NCI-H1694 treated with DMSO at 0.1 percent for 48 hours (cell line): ENCODE measurements at regions not wholly inside any gene's neighbourhood (a gene's known extent, or its start where the extent isn't known, plus 50 kb on each side); places are given as distances from the start of the nearest gene placed in this dataset.
A peak's percentile ranks its signal among the peaks of the same experiment; 100 is the strongest.
"Not testable (repeated sequence)": the region's sequence is repeated elsewhere in the genome, so short reads cannot be mapped to it uniquely, and the experiment has no call there.

Source experiments
- DNase-seq: peaks from one replicate; lab custom pipeline; 2025; lab: John Stamatoyannopoulos, UW

GRCh38 chr1:245061808-245062207 lies 93.0 kb upstream of the KIF26B start:
- DNase-seq = not testable (repeated sequence)

DNA sequence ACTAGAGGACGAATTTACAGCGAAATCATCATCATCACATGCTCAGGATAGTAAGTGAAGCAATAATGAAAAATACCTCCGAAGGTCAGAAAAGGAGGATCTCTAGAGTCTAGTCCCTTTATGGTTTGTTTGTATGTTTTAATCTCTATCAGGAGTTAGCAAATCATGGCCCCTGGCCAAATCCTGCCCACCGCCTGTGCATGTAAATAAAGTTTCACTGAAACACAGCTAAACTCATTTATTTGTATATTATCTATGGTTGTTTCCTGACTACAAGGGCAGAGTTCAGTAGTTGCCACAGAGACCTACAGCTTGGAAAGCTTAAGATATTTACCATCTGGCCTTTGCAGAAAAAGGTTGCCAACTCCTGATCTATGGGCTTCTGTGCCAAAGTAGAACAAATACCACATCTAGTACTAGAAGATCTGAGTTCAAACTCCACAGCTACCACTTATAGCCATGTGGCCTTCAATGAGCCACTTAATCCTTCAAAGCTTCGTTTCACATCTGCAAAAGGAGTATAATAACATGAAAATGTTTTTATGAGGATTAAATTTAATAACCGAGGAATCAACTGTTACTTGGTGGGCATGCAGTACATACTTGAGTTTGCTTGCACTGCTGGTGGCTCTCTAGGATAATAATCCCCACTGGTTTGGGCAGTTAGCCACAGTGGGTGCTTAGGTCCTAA lies 94.0 kb upstream of the KIF26B start:
- DNase-seq = peak; percentile 40

GRCh38 chr1:245059806-245060424 lies 94.9 kb upstream of the KIF26B start:
- no peak for DNase-seq

- no peak for DNase-seq
Measured at GRCh38 chr1:245058882-245059281, 95.9 kb upstream of the KIF26B start.

- no peak for DNase-seq
Measured at GRCh38 chr1:245058436-245058835, 96.3 kb upstream of the KIF26B start.

DNA sequence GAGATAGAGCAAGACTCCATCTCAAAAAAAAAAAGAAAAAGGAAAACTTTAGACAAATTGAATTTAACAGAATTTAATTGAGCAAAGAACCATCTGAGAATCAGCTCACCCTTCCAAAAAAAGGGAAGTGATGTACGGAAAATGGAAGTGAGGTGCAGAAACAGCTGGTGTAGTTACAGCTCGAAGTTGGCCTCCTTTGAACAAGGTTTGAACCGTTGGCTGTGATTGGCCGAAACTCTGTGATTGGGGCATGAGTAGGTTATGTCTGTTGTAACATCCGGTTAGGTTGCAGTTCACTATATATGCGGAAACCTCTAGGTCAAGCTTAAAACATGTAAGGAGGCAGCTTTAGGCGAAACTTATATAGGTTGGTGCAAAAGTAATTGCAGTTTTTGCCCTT lies 97.9 kb upstream of the KIF26B start:
- peak; percentile 8 for DNase-seq

DNA sequence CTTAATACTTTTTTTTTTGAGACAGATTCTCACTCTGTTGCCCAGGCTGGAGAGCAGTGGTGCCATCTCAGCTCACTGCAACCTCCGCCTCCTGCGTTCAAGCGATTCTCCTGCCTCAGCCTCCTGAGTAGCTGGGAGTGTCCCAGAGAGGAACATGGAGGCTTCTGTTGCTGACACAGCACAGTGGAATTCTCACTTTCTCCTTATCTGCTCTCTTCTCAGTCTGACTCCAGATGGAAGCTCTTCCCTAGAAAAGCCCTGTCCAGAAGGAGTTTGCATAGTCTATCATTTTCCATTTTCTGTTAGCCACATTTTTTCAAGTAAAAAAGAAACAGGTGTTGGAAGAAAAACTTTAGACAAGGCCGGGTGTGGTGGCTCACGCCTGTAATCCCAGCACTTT lies 98.5 kb upstream of the KIF26B start:
- DNase-seq = not testable (repeated sequence)

- no peak for DNase-seq
Measured at GRCh38 chr1:245055752-245056151, 99.0 kb upstream of the KIF26B start.

DNA sequence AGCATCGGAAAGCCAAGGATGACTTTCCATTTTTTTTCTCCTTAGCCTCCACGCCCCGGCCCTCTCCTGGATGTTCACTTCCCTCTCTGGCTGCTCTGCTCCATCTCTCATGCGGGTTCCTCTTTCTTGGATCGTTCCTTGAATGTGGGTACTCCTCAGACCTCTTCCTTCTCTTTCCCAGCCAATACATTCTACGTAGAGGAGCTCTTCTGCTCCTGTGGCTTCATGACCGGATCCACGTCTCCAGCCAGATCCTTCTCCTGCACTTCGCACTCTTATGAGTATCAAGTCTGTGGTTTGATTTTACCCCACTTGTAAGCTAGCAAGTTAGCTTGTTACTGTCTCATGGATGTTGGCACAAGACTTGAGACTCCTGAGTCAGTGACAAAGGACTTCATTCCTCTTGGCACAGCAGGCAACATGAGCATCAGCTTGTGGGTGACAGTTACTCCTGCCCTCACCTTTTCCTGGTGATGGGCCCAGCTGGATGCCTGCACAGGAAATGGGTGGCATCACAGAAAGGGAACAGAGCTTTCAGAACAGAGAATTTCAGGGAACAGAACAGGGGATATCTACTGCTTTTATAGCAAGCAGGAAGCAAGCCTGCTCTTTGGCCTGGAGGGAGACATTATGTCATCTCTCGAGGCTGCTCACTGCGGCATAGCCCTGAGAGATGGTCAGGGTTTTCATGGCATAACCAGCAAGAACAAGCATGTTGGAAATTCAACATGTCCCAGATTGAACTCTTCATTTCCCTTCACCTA lies 100.1 kb upstream of the KIF26B start:
- no peak for DNase-seq

DNA sequence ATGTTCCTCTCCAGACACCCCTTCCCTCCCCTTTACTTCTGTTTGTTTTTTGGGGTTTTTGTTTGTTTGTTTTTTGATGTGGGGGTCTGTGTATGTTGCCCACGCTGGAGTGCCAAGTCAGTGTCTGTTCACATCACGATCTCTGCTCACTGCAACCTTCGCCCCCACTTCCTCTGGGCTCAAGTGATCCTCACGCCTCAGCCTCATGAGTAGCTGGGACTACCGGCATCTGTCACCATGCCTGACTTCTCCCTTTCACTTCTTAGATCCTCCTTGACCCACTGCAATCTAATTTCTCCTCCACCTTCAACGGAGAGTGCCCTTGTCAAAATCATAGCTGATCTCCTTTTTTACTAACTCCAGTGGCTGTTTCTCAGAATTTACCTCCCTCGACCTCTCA lies 100.7 kb upstream of the KIF26B start:
- no peak for DNase-seq

- no peak for DNase-seq
Measured at GRCh38 chr1:245052258-245052657, 102.5 kb upstream of the KIF26B start.

DNA sequence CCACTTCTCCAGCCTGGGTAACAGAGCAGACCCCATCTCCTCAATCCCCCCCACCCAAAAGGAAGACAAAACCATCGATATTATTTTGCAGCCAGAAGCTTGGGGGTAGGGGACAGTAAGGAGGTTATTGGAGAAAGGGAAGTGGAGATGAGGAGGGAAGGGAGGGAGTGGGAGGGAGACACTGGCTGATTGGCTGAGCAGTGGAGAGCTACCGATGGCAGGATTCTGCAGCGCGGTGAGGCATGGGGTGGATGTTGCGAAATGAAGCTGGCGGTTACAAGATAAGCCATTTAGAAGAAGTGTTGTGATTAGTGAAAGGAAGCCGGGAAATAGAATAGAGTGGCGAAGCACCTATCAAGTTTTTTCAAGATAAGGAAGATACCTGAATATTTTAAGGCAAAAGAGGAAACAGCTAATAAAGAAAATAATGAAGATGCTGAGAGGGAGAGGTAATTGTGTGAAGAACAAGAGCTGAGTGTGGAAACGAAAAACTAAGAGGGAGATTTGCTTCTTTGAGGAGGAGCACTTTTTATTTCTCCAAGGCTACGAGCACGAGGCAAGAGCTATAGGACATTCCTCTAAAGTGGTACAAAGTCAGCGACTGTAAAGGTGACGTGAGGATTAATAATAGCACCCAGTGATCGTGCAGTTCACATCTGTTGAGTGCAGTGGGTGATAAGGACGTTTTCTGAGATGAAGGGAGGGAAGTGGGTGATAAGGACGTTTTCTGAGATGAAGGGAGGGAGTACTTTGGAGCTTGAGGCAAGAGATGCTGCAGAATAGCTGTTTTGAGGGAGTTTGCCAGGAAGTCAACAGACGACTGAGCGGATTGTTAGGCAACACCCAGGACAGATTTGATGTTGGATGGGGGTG lies 103.2 kb upstream of the KIF26B start:
- DNase-seq = no peak

- DNase-seq = no peak
Measured at GRCh38 chr1:245046769-245047168, 108.0 kb upstream of the KIF26B start.

DNA sequence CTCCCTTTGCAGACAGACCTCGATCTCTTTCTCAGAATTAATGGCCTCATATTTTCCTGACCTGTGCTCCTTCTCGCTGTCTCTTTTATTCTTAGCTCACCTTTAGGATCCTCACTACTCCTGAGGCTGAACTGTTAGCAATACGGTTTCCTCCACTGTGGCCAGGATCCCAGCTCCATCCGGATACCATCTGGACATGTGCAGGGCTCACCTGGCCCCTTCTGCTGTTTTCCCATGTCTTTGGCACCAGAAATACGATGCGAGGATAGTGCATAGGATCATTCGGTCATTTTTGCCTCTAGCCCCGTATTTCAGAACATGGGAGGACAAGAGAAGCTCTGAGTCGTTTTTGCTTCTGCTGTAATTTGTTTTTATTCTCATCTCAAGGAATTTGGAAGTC lies 108.5 kb upstream of the KIF26B start:
- no peak for DNase-seq

- no peak for DNase-seq
Measured at GRCh38 chr1:245045087-245045881, 109.5 kb upstream of the KIF26B start.

- DNase-seq = no peak
Measured at GRCh38 chr1:245043611-245043940, 111.2 kb upstream of the KIF26B start.

DNA sequence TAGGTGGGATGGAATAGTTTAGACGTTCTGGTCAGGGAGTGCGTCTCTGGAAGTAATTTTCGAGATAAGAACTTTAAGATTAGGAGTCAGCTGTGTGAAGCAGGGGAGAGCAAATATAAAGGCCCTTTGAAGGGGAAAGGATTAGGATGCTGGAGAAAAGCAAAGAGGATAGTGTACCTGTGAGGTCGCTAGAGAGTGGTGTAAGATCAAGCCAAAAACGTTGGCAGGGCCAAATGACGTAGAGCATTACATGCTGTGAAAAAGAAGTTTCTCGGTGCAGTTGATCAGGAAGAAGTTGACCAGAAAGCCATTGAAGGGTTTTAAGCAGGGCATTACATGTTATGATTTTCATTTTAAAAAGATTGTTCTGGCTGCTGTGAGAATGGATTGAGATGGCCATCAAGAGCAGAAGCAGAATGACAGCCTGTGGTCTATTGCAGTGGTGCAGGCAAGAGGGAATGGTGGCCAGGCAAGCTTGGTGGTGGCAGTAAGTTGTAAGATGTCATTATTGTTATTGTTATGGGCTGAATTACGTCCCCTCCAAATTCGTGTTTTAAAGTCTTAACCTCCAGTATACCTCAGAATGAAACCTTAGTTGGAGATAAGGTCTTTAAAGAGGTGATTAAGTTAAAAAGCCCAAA lies 113.6 kb upstream of the KIF26B start:
- no peak for DNase-seq

GRCh38 chr1:245039196-245039595 lies 115.6 kb upstream of the KIF26B start:
- no peak for DNase-seq

DNA sequence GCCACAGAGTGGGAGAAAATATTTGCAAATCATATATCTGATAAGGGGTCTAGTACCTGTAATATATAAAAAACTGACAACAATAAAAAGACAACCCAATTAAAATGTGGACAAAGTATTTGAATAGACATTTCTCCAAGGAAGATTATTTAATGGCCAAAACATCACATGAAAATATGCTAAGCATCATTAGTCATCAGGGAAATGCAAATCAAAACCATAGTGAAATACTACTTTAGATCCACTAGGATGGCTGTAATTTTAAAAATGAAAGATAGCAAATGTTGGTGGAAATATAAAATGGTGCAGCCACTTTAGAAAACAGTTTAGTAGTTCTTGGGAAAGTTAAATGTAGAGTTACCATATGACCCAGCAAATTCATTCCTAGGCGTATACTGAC lies 118.7 kb upstream of the KIF26B start:
- DNase-seq = no peak

DNA sequence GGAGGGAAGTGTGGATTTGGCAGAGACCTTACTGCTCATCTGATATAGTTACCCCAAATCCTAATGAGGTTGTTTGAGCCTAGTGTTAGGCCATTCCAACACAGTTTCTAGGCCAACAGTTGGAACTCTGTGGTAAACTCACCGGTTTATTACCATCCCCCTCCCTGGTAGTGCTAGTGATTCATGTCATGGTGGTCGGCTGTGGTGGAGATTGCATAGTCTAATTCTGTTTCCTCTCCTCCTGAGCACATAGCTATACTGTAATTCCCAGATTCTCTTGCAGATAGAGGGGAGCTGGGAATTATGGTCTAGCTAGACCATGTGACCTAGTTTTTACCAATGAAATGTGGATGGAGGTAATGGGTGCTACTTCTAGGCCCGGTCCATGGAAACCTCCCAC lies 123.7 kb upstream of the KIF26B start:
- DNase-seq = no peak

GRCh38 chr1:245026247-245026646 lies 128.5 kb upstream of the KIF26B start:
- DNase-seq = no peak
